SK-N-SH (cell line): ENCODE measurements at regions not wholly inside any gene's neighbourhood (a gene's known extent, or its start where the extent isn't known, plus 50 kb on each side); places are given as distances from the start of the nearest gene placed in this dataset.

ENCODE experiments used
- CTCF ChIA-PET: fragments of 300-600, 350-600 bp; formaldehyde crosslinking; extraction: SDS; loops from one replicate; lab custom pipeline; 2021; lab: Yijun Ruan, JAX
- POLR2A ChIA-PET: fragments of 350-600 bp; sonication (Branson Sonifier 250); formaldehyde crosslinking; extraction: SDS; loops from one replicate; lab custom pipeline; 2020; ENCODE audit warnings: antibody characterized with exemption, inconsistent platforms; lab: Yijun Ruan, JAX
- DNase-seq: peaks from one replicate; pipeline ENCODE4 v3.0.0; 2012
- H2AFZ ChIP-seq: fragments of 200-600 bp; sonication (generic); 2 replicates; pipeline ENCODE4 v1.8.1; 2016; ENCODE audit warnings: antibody characterized with exemption, mild to moderate bottlenecking, low read depth
- H3F3A ChIP-seq: fragments of 200-600 bp; sonication (generic); replicated peaks from 2 replicates; pipeline ENCODE3; 2016; ENCODE audit warnings: antibody characterized with exemption, mild to moderate bottlenecking; ENCODE audit not compliant: insufficient read depth
- H3K27ac ChIP-seq, 2 experiments: fragments of 200-500 bp in 1 of 2; fragments of 200-600 bp in 1 of 2; sonication (Bioruptor generic) in 1 of 2; sonication (generic), shearing (Covaris generic) in 1 of 2; 2 replicates each; pipeline versions ENCODE4 v1.5.1 to v1.6.1; 2014 to 2016; ENCODE audit warnings: low read depth in 2 of 2, inconsistent platforms in 1 of 2, low read length in 1 of 2, mild to moderate bottlenecking in 1 of 2, mixed read lengths in 1 of 2
- H3K27me3 ChIP-seq: fragments of 200-600 bp; sonication (generic), shearing (Covaris generic); 2 replicates; pipeline ENCODE4 v1.6.1; 2016; ENCODE audit warnings: mixed run types; ENCODE audit not compliant: insufficient read depth
- H3K36me3 ChIP-seq, 2 experiments: fragments of 200-500 bp in 1 of 2; fragments of 200-600 bp in 1 of 2; sonication (Bioruptor generic) in 1 of 2; sonication (generic) in 1 of 2; replicated peaks in 1 of 2; 2 replicates each; pipeline versions ENCODE3 to v1.5.1; 2014 to 2016; ENCODE audit warnings: low read length in 1 of 2, mild to moderate bottlenecking in 1 of 2; ENCODE audit not compliant: insufficient read depth in 2 of 2, control insufficient read depth in 1 of 2
- H3K4me1 ChIP-seq, 2 experiments: fragments of 200-500 bp in 1 of 2; fragments of 200-600 bp in 1 of 2; sonication (Bioruptor generic) in 1 of 2; sonication (generic), shearing (Covaris generic) in 1 of 2; 2 replicates each; pipeline versions ENCODE4 v1.5.1 to v1.6.1; 2014 to 2016; ENCODE audit warnings: low read depth in 1 of 2, low read length in 1 of 2, mixed run types in 1 of 2; ENCODE audit not compliant: insufficient read depth in 2 of 2, control insufficient read depth in 1 of 2
- H3K4me2 ChIP-seq: fragments of 200-600 bp; sonication (generic), shearing (Covaris generic); 2 replicates; pipeline ENCODE4 v1.6.1; 2017; ENCODE audit warnings: mixed run types
- H3K4me3 ChIP-seq, 2 experiments: fragments of 200-500 bp in 1 of 2; fragments of 200-600 bp in 1 of 2; sonication (Bioruptor generic) in 1 of 2; sonication (generic), shearing (Covaris generic) in 1 of 2; 2 replicates each; pipeline versions ENCODE4 v1.5.1 to v1.8.1; 2014 to 2016; ENCODE audit warnings: low read depth in 2 of 2, inconsistent platforms in 1 of 2, low read length in 1 of 2, mild to moderate bottlenecking in 1 of 2, mixed read lengths in 1 of 2, moderate library complexity in 1 of 2
- H3K79me2 ChIP-seq: fragments of 200-600 bp; sonication (generic); 2 replicates; pipeline ENCODE4 v1.8.1; 2017; ENCODE audit warnings: mild to moderate bottlenecking; ENCODE audit not compliant: insufficient read depth
- H3K9ac ChIP-seq: fragments of 200-600 bp; sonication (generic); 2 replicates; pipeline ENCODE4 v1.6.1; 2017; ENCODE audit warnings: mixed run types
- H3K9me2 ChIP-seq: fragments of 200-600 bp; sonication (generic); 2 replicates; pipeline ENCODE4 v1.6.1; 2017; ENCODE audit warnings: mixed run types
- H3K9me3 ChIP-seq: fragments of 200-600 bp; sonication (generic); 2 replicates; pipeline ENCODE4 v1.6.1; 2017; ENCODE audit warnings: mixed run types, mild to moderate bottlenecking, moderate library complexity
- H4K20me1 ChIP-seq: fragments of 200-600 bp; sonication (generic); 2 replicates; pipeline ENCODE4 v1.6.1; 2017; ENCODE audit warnings: mild to moderate bottlenecking, mixed run types; ENCODE audit not compliant: insufficient read depth
- ELF1 ChIP-seq: IDR thresholded peaks from 2 replicates; pipeline ENCODE4 v1.4.0; 2012
- GABPA ChIP-seq: IDR thresholded peaks from 2 replicates; pipeline ENCODE4 v1.4.0; 2012; ENCODE audit warnings: low read depth, mild to moderate bottlenecking
- GATA2 ChIP-seq: sonication (generic); formaldehyde crosslinking; IDR thresholded peaks from 2 replicates; pipeline ENCODE4 v1.5.0; 2020; ENCODE audit warnings: mild to moderate bottlenecking, missing genetic modification reagents
- JUND ChIP-seq: IDR thresholded peaks from 2 replicates; pipeline ENCODE4 v1.4.0; 2012
- MXI1 ChIP-seq: IDR thresholded peaks from 2 replicates; pipeline ENCODE4 v1.6.1; 2012; ENCODE audit warnings: mild to moderate bottlenecking, low read depth, low read length, improper control_type of control experiment
- NFIC ChIP-seq: IDR thresholded peaks from 2 replicates; pipeline ENCODE4 v1.4.0; 2012; ENCODE audit warnings: borderline replicate concordance
- NRF1 ChIP-seq: IDR thresholded peaks from 2 replicates; pipeline ENCODE4 v1.6.1; 2012; ENCODE audit warnings: low read depth, mild to moderate bottlenecking, low read length
- REST ChIP-seq: IDR thresholded peaks from 2 replicates; pipeline ENCODE4 v1.6.1; 2012; ENCODE audit warnings: mild to moderate bottlenecking, low read depth, low read length, moderate library complexity
- TAF1 ChIP-seq: IDR thresholded peaks from 2 replicates; pipeline ENCODE4 v1.6.1; 2012; ENCODE audit warnings: low read depth, mild to moderate bottlenecking, low read length, moderate library complexity, borderline replicate concordance
- TCF12 ChIP-seq: IDR thresholded peaks from 2 replicates; pipeline ENCODE4 v1.4.0; 2012
- USF1 ChIP-seq: IDR thresholded peaks from 2 replicates; pipeline ENCODE4 v1.4.0; 2012; ENCODE audit warnings: low read depth, borderline replicate concordance
- USF2 ChIP-seq: fragments of 150-350 bp; IDR thresholded peaks from 2 replicates; pipeline ENCODE4 v1.6.1; 2017; ENCODE audit warnings: antibody characterized with exemption, low read length, low read depth, borderline replicate concordance
- YY1 ChIP-seq: IDR thresholded peaks from 2 replicates; pipeline ENCODE4 v1.4.0; 2012; ENCODE audit warnings: low read depth, mild to moderate bottlenecking
- WGBS: methylation state at CpG from one replicate; pipeline ENCODE4 v1.1.6; 2017; ENCODE audit warnings: low lambda C conversion rate; 5-methylcytosine and 5-hydroxymethylcytosine counted together

GRCh38 chr4:141833209-141833608 lies 196.8 kb downstream of the IL15 start (continued):
- TF ChIP-seq YY1: no peak
- TF ChIP-seq TCF12: no peak
- TF ChIP-seq TAF1: no peak
- no peak for TF ChIP-seq USF1
- TF ChIP-seq REST: no peak
- TF ChIP-seq JUND: no peak
- TF ChIP-seq GABPA: no peak
- no peak for TF ChIP-seq ELF1

- no peaks in the 10 kb centered on the region for H3K27me3 ChIP-seq
- no peak for DNase-seq
- ChIA-PET POLR2A (no interaction called here), CTCF (no interaction called here)
- TF ChIP-seq TCF12 (no peak), USF2 (no peak), GATA2 (no peak), NFIC (no peak), REST (no peak), MXI1 (no peak), NRF1 (no peak)
- H3K9ac ChIP-seq: no peak overlapping the region
- no peaks in the 10 kb centered on the region for H3K9me3 ChIP-seq
- no peaks in the 10 kb centered on the region for H3K9me2 ChIP-seq
- H3K4me3 ChIP-seq: no peak overlapping the region
- no peak overlapping the region for H3K4me2 ChIP-seq
- H4K20me1 ChIP-seq: no peaks in the 10 kb centered on the region
- 79% methylated on average over 9 of the region's 9 CpGs for WGBS
- no peak overlapping the region for H2AFZ ChIP-seq
- H3K4me1 ChIP-seq: no peaks in the 10 kb centered on the region
- H3K36me3 ChIP-seq: no peaks in the 10 kb centered on the region
- no peak overlapping the region for H3K27ac ChIP-seq
- no peaks in the 10 kb centered on the region for H3F3A ChIP-seq
- no peaks in the 10 kb centered on the region; the same call in 1 of the 2 replicates for H3K79me2 ChIP-seq
Observed at GRCh38 chr4:141840299-141840986, 204.1 kb downstream of the IL15 start.
